GM18870 (cell line): ENCODE measurements at regions not wholly inside any gene's neighbourhood (a gene's known extent, or its start where the extent isn't known, plus 50 kb on each side); places are given as distances from the start of the nearest gene placed in this dataset.
"Not testable (repeated sequence)": the region's sequence is repeated elsewhere in the genome, so short reads cannot be mapped to it uniquely, and the experiment has no call there.

Experiments used
- ATAC-seq: cut with Tn5 transposase; IDR thresholded peaks from one replicate; pipeline ENCODE4 v1.9.1; 2021; ENCODE audit warnings: moderate library complexity; ENCODE audit not compliant: unreplicated experiment

DNA sequence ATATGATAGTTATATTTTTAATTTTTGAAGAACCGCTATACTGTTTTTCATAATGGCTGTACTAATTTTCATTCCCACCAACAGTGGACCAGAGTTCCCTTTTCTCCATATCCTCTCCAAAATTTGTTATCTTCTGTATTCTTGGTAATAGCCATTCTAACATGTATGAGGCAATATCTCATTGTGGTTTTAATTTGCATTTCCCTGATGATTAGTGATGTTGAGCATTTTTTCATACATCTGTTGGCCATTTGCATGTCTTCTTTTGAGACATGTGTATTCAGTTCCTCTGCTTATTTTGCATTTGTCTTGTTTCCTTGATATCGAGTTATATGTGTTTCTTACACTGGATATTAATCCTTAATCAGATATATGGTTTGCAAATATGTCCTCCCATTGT is 770.8 kb upstream of the MBL2 start:
- no peak for ATAC-seq

DNA sequence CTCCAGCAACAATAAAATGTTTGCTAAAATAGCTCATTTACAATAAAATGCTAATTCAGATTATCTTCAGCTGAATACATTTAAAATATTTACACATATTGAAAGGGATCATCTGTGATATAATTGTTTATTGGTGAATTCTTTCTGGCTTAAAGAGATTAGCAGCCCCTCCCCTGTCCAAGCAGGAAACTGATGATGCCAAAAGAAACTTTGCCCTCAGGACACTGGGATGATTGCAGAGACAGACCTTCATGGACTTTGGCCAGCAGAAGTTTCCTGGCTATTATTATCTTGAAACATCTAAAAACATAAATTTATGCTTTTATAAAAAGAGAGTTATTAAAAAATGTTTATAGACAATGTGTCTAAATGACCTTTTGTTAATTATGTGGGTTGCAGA is 764.9 kb upstream of the MBL2 start:
- no peak for ATAC-seq

DNA sequence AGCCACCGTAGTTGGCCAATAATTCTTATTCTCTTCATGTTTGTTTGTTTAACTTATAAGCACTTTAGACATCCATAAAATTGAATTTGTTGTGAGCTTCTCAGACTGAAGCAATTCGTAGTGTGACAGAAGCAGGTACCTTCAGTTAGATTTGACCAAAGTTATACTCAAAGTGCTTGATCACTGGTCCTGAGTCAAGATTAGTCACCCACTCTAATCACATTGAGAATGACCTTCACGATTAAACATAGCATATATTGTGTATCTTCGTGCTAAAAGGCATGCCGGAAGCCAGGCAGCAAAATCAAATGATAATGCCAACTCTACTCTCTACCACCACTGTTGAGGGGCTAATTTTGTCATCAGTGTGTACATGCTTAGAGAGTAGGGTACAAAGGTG is 763.7 kb upstream of the MBL2 start:
- no peak for ATAC-seq

DNA sequence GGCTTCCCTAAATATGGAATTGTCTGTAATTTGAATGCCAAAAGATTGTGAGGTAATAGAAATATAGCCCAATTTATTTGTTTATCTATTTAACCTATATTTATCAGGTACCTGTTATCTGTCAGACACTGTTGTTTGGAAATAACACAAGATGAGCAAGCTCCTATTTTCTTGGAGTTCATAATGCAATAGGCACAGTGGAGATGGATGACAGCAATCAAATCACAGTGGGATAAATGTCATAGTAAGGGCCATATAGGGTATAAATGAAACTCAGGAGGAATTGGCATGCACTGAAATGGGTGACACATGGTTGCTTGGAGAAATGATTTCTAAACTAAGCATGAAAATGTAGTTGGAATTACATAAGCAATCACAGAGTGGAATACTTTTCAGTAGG is 761.8 kb upstream of the MBL2 start:
- ATAC-seq = no peak

DNA sequence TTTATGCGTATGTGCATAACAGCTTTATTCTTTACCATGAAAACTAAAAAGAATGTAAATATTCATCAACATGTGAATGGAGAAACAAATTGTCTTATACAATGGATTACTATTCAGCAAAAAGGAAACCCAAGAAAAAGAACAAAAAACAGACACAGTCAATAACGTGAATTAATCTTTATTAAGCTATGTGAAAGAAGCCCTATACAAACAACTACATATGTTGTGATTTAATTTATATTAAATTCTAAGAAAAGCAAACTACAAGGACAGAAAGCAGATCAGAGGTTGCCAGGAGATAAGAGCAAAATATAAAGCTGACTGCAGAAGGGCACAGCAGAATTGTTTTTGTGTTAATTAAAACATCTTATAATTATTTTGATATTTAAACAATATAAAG is 756.4 kb upstream of the MBL2 start:
- ATAC-seq = no peak

DNA sequence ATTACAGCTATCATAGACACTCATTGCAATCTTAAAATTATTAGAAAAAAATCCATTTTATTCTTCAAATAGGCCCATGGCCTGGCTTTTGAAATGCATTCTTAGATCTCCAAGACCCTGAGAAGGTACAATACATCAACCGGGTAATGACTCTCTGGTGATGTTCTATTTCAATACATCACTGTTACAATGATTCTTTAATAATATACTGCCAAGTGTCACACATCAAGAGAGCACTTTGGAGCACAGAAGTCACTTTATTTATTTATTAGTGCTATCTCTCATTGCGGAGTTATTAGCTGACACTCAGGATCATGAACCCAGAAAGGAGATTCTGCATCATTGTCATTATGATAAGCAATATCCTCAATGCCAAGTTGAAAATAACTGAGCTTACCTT is 748.5 kb upstream of the MBL2 start:
- no peak for ATAC-seq

DNA sequence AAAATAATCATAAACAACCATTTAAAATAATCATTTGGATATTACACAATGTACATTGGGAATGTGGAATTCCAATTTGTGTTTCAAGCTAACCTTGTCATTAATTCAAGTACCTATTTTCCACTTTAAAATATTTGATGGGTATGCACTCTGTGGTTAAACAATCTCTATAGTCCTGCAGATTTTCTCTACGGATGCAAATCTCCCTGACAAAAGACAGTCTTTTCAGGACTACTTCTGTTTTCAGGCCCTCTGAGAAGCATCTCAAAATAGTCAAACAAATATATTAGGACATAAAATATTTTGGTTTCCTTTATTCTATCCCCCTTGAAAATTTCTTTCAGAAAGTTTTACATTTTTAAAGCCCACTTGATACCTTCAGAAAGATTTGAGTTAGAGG is 735.6 kb upstream of the MBL2 start:
- ATAC-seq = no peak

DNA sequence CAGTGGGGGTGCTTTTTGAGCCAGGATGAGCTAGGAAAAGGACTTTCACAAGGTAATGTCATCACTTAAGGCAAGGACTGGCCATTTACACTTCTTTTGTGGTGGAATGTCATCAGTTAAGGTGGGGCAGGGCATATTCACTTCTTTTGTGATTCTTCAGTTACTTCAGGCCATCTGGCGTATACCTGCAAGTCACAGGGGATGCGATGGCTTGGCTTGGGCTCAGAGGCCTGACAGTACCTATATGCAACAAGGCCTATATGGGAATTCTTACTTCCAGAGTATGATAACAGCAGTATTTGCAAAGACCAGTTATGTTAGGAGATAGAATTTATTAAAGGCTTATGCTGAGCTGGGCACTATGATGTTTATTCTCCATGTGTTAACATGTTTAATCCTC is 731.9 kb upstream of the MBL2 start:
- ATAC-seq = not testable (repeated sequence)

DNA sequence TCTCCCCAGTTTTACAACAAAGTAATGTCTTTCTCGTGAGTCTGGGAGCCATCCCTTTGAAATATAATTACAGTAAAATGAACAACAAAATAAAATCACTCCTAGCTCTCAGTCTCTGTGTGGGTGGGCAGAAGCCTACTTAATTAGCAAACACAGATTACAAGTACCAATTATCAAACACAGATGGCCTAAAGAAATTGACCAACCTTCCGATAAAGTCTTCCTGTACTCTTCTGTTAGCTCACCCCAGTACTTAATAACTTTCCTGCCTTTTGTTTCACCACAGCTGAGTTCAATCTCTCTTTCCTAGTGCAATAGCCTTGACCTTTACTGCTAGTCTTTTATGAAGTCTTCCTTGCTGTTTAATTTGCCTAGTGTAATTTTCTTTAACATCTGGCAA is 719.2 kb upstream of the MBL2 start:
- ATAC-seq = no peak

DNA sequence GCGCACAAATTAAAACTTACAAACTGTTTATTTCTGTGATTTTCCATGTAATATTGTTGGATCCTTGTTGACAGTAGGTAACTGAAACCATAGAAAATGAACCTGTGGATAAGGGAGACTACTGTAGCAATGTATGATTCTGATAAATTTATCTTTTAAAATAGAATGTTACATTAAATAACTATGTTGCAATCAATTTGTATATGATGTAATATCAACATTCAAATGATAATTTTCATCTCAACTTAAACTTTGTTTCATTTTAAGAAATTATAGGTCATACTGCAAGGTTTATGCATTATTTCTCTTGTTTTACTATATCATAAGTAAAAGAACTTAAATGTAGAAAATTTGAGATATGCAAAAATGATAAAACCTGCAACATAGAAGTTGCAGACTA is 718.0 kb upstream of the MBL2 start:
- no peak for ATAC-seq

DNA sequence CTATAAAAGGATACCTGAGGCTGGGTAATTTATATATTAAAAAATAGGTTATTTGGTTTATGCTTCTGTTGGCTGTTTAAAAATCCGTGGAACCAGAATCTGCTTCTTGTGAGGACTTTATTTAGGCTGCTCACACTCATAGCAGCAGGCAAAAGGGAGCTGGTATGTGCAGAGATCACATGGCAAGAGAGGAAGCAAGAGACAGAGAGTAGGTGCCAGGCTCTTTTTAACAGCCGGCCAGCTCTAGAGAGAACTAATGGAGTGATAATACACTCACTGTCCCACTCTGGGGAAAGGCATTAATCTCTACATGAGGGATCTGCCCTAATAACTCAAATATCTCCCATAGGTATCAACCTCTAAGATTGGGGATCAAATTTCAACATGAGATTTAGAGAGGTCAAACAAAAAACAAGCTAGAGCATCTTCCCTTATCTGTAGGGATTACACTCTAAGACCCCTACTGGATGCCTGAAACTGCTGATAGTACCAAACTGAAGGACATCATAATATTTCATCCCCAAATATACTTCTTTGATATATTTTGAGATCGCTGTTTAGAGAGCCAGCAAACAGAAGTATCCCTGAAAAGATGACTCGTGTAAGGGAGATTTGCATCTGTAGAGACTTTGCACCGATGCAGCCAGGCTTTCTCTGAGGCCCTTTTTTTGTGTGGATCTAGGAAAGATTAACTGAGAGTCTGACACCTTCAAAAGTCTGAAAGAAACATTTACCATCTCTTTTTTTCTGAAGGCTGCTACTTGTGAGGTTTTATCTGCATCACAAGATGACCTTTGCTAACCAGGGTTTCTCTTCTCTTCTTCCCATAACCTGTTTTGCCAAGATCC is 717.0 kb upstream of the MBL2 start:
- ATAC-seq = no peak

DNA sequence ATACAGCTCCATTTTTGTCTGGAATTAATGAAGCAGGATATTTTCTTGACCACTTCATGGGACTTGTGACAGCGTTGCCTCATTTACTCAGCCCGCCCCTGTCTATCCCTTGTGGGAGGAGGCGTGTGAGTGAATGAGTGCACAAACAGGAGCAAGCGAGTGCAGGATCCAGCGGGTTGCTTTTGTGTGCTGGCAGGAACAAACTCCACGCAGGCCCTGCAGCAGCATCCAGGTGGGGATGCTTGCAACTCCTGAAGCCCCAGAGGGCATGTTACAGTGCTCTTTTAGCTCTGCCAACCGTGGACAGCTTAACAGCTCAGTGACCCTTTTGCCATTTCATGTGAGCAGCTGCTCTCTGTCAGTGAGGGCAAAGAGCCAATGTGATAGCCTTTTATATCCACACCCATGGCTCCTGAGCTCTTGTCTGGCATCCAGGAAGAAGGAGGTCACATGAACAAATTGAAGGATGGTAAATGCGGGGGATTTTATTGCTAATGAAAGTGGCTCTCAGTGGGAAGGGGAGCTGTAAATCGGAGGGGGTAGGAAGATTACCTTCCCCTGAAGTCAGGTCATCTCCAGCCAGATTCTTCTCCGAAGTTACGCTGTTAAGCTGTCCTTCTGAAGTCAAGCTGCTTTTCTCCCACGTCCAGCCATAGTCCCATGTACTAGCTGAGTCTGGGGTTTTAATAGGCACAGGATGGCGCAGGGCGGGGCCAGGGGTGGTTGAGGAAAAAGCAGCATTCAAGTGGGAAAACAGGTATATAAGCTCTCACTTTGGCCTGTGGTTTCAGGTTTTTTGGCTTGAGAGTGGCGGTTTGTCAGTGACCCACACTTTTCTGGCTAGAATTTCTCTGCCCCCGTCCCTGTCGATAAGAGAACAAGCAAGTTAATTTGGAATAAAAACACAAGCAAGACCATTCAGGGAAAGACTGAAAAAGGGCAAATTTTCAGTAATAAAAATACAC is 714.7 kb upstream of the MBL2 start:
- no peak for ATAC-seq

DNA sequence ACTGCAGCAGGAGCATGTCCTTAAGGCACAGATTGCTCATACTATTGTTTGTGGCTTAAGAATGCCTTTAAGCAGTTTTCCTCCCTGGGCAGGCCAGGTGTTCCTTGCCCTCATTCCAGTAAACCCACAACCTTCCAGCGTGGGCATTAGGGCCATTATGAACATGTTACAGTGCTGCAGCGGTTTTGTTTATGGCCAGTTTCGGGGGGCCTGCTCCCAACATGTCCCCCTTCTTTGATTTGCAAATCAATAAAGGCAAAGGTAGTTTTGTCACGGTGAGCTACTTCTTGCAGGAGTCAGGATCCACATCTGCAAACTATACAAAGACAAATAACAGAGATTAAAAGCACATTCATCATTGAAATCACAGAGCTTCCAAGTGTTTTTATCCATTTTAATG is 712.8 kb upstream of the MBL2 start:
- not testable (repeated sequence) for ATAC-seq

DNA sequence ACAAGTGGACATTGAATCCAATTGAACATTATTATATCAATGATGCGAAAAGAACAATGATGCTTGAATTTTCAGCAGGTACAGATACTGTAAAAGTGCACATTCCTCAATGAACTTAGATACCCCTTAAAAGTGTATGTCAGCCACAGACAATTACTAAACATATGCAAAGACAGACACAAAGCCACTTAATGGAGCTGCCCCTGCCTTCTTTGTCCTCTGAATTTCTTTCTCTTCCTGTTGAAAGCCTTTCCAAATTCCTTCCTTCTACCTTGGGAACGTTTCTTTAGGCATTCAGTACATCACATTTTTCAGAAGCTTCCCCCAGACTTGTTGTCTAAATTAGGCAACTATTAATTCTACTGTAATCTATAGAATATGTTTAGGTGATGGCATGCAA is 706.8 kb upstream of the MBL2 start:
- no peak for ATAC-seq

DNA sequence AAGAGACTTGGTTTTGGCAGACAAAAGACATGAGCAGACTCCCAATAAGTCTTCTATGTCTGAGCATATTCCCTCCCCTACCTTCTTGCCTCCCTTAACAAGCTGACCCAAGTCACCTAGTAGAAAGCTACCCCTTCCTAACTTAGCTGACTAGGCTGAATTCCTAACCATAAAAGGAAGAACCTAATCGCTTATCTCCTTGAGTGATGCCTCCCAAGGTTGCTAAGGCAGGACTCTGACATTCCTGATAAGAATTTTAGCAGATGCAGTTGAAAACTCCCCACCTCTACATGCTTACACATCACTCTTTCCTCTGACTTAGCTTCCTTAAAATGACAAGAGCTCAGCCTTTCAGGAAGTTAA is 704.7 kb upstream of the MBL2 start:
- no peak for ATAC-seq

DNA sequence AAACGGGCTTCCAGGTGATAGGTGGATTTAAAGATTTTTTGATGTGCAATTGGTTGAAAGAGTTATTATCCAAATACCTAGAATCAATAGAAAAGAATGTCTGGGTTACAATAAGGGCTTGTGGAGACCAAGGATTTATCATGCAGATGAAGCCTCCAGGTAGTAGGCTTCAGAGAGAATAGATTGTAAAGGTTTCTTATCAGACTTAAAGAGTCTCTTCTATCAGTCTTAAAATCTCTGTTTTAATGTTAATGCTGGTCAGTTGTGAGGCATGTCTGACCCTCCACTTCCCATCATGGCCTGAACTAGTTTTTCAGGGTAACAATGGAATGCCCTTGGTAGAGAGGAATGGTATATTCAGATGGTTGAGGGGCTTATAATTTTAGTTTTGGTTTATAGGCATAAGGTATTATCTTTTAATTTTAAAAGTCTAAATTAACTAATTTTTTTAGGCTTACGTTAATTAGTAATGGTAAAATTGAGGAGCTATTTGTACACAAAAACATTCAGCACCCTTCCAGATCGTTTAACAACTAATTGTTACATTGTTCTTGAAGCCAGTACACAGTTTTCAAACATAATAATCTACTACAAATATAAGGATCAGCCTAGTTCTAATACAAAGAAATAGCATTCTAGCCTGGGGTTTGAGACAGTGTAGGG is 704.2 kb upstream of the MBL2 start:
- ATAC-seq = no peak

DNA sequence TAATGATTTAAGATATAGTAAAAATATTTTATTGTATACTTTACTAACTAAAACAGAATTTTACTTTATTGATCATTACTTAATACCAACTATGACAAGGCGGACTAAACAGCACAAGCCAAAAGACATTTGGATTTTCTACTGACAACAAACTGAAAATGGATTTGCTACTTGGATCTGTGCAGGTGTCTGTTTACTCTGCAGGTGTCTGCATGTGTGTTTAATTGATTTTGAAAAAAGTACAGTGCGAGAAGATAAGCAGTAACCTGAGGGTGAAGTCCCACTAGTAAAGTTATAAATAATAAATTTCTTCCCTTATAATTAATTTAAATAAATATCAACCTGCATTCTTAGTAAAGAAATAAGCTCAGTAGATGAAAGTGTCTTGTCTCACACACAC is 696.8 kb upstream of the MBL2 start:
- ATAC-seq = no peak

DNA sequence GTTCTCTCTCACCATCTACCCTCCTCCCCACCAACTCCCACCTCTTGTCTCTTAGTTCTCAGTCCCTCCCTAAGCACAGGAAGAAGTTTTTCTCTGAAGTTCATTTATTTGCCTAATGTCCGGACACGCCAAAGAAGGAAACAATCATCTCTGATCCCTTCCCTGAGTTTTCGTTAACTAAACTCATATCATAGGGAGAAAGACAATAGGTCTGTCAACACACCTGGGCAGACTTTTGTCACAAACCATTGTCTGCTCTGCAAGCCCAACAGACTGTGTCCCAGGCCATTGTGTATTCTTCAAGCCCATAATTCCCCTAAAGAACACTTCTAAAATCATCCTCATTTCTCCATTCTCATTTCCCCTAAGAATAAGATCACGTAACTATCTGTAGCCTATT is 691.0 kb upstream of the MBL2 start:
- no peak for ATAC-seq

DNA sequence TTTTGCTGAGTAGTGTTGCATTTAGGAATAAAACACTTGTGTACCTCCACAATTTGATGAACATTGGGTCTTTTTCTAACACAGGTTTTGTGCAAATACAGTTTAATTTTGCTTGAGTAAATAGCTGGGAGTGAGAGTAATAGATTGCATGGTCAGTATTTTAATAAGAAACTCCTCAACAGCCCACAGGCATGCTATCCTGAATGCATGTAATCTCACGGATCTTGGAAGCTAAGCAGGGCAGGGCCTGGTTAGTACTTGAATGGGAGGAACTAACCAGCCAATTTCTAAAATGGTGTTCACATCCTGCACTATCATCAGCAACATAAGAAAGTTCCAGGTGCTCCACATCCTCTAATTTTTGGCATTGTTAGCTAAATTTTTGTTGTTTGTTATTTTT is 685.4 kb upstream of the MBL2 start:
- no peak for ATAC-seq

DNA sequence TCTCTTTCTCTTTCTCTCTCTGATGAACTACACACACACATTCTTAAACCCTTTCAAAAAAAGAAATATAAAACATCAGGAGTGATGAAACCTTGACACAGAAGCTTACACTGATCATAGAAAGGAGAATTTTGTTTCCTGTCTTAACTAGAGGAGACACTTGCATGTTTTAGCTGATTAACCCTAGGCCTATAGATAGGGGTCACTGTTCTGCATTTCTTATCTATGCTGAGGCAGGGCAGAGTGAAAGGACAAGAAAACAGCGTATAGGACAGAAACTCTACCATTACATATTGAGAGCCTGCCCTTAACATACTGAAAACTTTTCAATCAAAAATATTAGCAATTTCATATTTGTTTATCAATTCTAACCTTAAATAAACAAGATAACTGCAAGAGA is 680.6 kb upstream of the MBL2 start:
- no peak for ATAC-seq

DNA sequence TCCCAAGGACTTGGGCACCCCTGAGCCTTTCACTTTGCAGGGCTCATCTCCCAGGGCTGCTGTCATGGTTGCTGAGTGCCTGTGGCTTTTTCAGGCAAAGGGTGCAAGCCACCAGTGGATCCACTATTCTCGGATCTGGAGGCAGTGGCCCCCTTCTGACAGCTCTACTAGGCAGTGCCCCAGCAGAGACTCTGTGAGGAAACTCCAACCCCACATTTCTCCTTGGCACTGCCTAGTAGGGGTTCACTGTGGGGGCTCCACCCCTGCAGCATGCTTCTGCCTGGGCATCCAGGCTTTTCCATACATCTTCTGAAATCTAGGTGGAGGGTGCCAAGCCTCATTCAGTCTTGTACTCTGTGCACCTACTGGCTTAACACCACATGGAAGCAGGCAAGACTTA is 675.0 kb upstream of the MBL2 start:
- no peak for ATAC-seq

DNA sequence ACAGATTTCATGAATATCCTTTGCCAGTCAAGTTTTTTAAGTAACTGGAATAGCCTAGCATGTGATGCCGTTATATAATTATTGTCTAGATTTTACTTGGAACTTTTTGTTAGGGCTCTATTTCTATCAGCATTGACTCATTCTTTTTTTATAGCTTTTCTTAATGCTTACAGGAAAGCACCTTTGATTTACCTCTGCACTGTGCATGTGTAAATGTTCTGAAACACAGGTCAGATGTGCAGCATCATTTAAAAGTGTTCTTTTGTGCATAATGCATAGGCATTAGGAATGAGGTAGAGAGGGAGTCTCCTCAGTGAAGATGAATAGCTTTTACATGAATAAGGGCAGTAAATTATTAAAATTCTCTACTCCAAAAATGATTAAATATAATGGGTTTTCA is 669.3 kb upstream of the MBL2 start:
- ATAC-seq = no peak
